OCI-LY7 (cell line): ENCODE measurements at regions not wholly inside any gene's neighbourhood (a gene's known extent, or its start where the extent isn't known, plus 50 kb on each side); places are given as distances from the start of the nearest gene placed in this dataset.
"Not testable (repeated sequence)": the region's sequence is repeated elsewhere in the genome, so short reads cannot be mapped to it uniquely, and the experiment has no call there.

Experiments used
- BruUV-seq: library from RNA; stranded (reverse); fragments of 400-500 nt; replicated peaks from 2 replicates; lab custom pipeline; 2021; lab: Mats Ljungman, UMichigan
- CTCF ChIA-PET: fragments of 300-600 bp; sonication (Branson Sonifier 250); formaldehyde crosslinking; loops from one replicate; lab custom pipeline; 2022; ENCODE audit warnings: antibody characterized with exemption; ENCODE audit not compliant: unreplicated experiment; lab: Charles Lee
- POLR2A ChIA-PET: fragments of 300-600 bp; sonication (Branson Sonifier 250); formaldehyde crosslinking; loops from one replicate; lab custom pipeline; 2022; ENCODE audit warnings: antibody characterized with exemption; lab: Charles Lee
- DNase-seq: peaks from one replicate; pipeline ENCODE4 v3.0.0-alpha.2; 2015; ENCODE audit warnings: low spot score
- H2AFZ ChIP-seq: fragments of 200-600 bp; sonication (generic), shearing (Covaris generic); 2 replicates; pipeline ENCODE4 v1.6.1; 2014; ENCODE audit warnings: mild to moderate bottlenecking, antibody characterized with exemption, low read length, moderate library complexity
- H3K27ac ChIP-seq: fragments of 200-600 bp; sonication (generic); 2 replicates; pipeline ENCODE4 v1.5.1; 2014; ENCODE audit warnings: mixed run types, low read depth, mild to moderate bottlenecking, moderate library complexity, low read length, inconsistent platforms; ENCODE audit not compliant: poor library complexity, severe bottlenecking
- H3K36me3 ChIP-seq: fragments of 200-600 bp; sonication (generic); 2 replicates; pipeline ENCODE4 v1.6.1; 2014; ENCODE audit warnings: mild to moderate bottlenecking, antibody characterized with exemption, low read length, moderate library complexity, mixed read lengths; ENCODE audit not compliant: insufficient read depth
- H3K4me1 ChIP-seq: fragments of 200-600 bp; sonication (generic); 2 replicates; pipeline ENCODE4 v1.5.1; 2014; ENCODE audit warnings: mild to moderate bottlenecking, low read length; ENCODE audit not compliant: insufficient read depth, poor library complexity, severe bottlenecking
- H3K4me2 ChIP-seq: fragments of 200-600 bp; sonication (generic); 2 replicates; pipeline ENCODE4 v1.6.1; 2014; ENCODE audit warnings: mild to moderate bottlenecking, low read length
- H3K4me3 ChIP-seq: fragments of 200-600 bp; sonication (generic); 2 replicates; pipeline ENCODE4 v1.5.1; 2014; ENCODE audit warnings: mild to moderate bottlenecking, low read depth, low read length; ENCODE audit not compliant: poor library complexity, severe bottlenecking
- H3K79me2 ChIP-seq: fragments of 200-600 bp; sonication (generic); 2 replicates; pipeline ENCODE4 v1.6.1; 2016; ENCODE audit warnings: low read depth, mild to moderate bottlenecking, low read length, moderate library complexity, mixed read lengths; ENCODE audit not compliant: insufficient read depth
- H3K9me2 ChIP-seq: fragments of 200-600 bp; sonication (generic); 2 replicates; pipeline ENCODE4 v1.6.1; 2016; ENCODE audit warnings: mild to moderate bottlenecking, low read length, mixed read lengths; ENCODE audit not compliant: insufficient read depth
- H3K9me3 ChIP-seq: fragments of 200-600 bp; sonication (generic); 2 replicates; pipeline ENCODE4 v1.6.1; 2014; ENCODE audit warnings: mild to moderate bottlenecking, mixed run types, low read length, mixed read lengths
- H4K20me1 ChIP-seq: fragments of 200-600 bp; sonication (generic); 2 replicates; pipeline ENCODE4 v1.6.1; 2014; ENCODE audit warnings: mild to moderate bottlenecking, antibody characterized with exemption, low read length, moderate library complexity, mixed read lengths; ENCODE audit not compliant: insufficient read depth
- CTCF ChIP-seq: fragments of 200-600 bp; sonication (generic); conservative IDR thresholded peaks from 2 replicates; pipeline ENCODE4 v1.5.1; 2014; ENCODE audit warnings: mild to moderate bottlenecking, antibody characterized with exemption, low read length, moderate library complexity, mixed read lengths
- EZH2phosphoT487 ChIP-seq: fragments of 200-600 bp; sonication (generic); IDR thresholded peaks from 2 replicates; pipeline ENCODE4 v1.6.1; 2018; ENCODE audit warnings: low read depth, borderline replicate concordance, mild to moderate bottlenecking, mixed run types, antibody characterized with exemption, low read length, moderate library complexity, mixed read lengths
- intact Hi-C: fragments of 100-400 bp; cut with micrococcal nuclease; formaldehyde crosslinking; loops from one replicate; pipeline ENCODE4 v1.10.0; 2022; ENCODE audit not compliant: unreplicated experiment

- TF ChIP-seq EZH2phosphoT487, result no peak
- no peak for TF ChIP-seq CTCF
- Histone ChIP-seq H2AFZ (no peak overlapping the region), H3K9me2 (no peaks in the 10 kb centered on the region), H3K79me2 (no peaks in the 10 kb centered on the region), H3K9me3 (no peaks in the 10 kb centered on the region), H3K27ac (no peak overlapping the region), H3K36me3 (no peaks in the 10 kb centered on the region), H4K20me1 (no peaks in the 10 kb centered on the region), H3K4me3 (no peak overlapping the region), H3K4me2 (no peak overlapping the region), H3K4me1 (no peaks in the 10 kb centered on the region)
- no TSS peak for BruUV-seq
- POLR2A ChIA-PET, result no interaction called here
- intact Hi-C loops, result no loop called here
- CTCF ChIA-PET, result no interaction called here
- no peak for DNase-seq
These were observed 627.9 kb downstream of the IQCM start for GRCh38 chr4:149187726-149188125.

GRCh38 chr4:149183638-149184037, 632.0 kb downstream of the IQCM start:
- intact Hi-C loops, result no loop called here
- TF ChIP-seq EZH2phosphoT487 (no peak), CTCF (no peak)
- no peaks in the 10 kb centered on the region for H3K79me2 ChIP-seq

GRCh38 chr4:149181459-149181858, 634.2 kb downstream of the IQCM start:
- H3K9me3 ChIP-seq, intact Hi-C loops, DNase-seq, CTCF ChIA-PET, H2AFZ ChIP-seq, POLR2A ChIA-PET, H4K20me1 ChIP-seq, H3K27ac ChIP-seq, H3K79me2 ChIP-seq, H3K4me2 ChIP-seq, H3K4me3 ChIP-seq, H3K36me3 ChIP-seq, H3K9me2 ChIP-seq, BruUV-seq, H3K4me1 ChIP-seq: not testable (repeated sequence)

More at GRCh38 chr4:149183638-149184037, 632.0 kb downstream of the IQCM start:
- H4K20me1 ChIP-seq, result no peaks in the 10 kb centered on the region
- POLR2A ChIA-PET, result interaction anchor here (0.5 to 0.9 kb wide), 3 partner anchors 36 to 136 kb away, joined by 3 read pairs; no protein-coding TSS in a partner anchor
- H3K4me1 ChIP-seq, result no peaks in the 10 kb centered on the region
- no peaks in the 10 kb centered on the region for H3K36me3 ChIP-seq
- no peak overlapping the region for H2AFZ ChIP-seq
- H3K9me3 ChIP-seq, result no peaks in the 10 kb centered on the region
- no TSS peak for BruUV-seq
- H3K27ac ChIP-seq, result no peak overlapping the region
- no peak overlapping the region for H3K4me3 ChIP-seq
- no peak for DNase-seq
- H3K4me2 ChIP-seq, result no peak overlapping the region
- no peaks in the 10 kb centered on the region for H3K9me2 ChIP-seq
- CTCF ChIA-PET, result no interaction called here
